Stimulated activated CD4-positive, alpha-beta T cell treated with anti-CD3 and anti-CD28 coated beads, TNF-alpha, amount 100 ng/mL, for 4 hours (primary cell): ENCODE measurements at regions not wholly inside any gene's neighbourhood (a gene's known extent, or its start where the extent isn't known, plus 50 kb on each side); places are given as distances from the start of the nearest gene placed in this dataset.
"Not testable (repeated sequence)": the region's sequence is repeated elsewhere in the genome, so short reads cannot be mapped to it uniquely, and the experiment has no call there.

Source experiments
- DNase-seq, 3 experiments: peaks; one replicate each; pipeline ENCODE4 v3.0.0-alpha.2; 2020; ENCODE audit warnings: low read depth in 3 of 3

- no peak for DNase-seq
Observed at GRCh38 chr2:72031346-72032110, 116.1 kb downstream of the CYP26B1 start.

- no peak for DNase-seq
Observed at GRCh38 chr2:72028996-72029395, 118.7 kb downstream of the CYP26B1 start.

GRCh38 chr2:72028351-72028995, 119.2 kb downstream of the CYP26B1 start:
- no peak for DNase-seq

- no peak for DNase-seq
Observed at GRCh38 chr2:72027426-72028161, 120.1 kb downstream of the CYP26B1 start.

- no peak for DNase-seq
Observed at GRCh38 chr2:72026819-72027425, 120.7 kb downstream of the CYP26B1 start.

GRCh38 chr2:72024451-72025175, 123.0 kb downstream of the CYP26B1 start:
- no peak for DNase-seq

GRCh38 chr2:72023678-72024390, 123.8 kb downstream of the CYP26B1 start:
- DNase-seq = no peak

- not testable (repeated sequence) for DNase-seq
Observed at GRCh38 chr2:72021371-72021770, 126.3 kb downstream of the CYP26B1 start.

GRCh38 chr2:72015266-72015665, 132.4 kb downstream of the CYP26B1 start:
- DNase-seq = no peak

GRCh38 chr2:72014831-72015230, 132.8 kb downstream of the CYP26B1 start:
- DNase-seq = no peak

- no peak for DNase-seq
Observed at GRCh38 chr2:72013726-72014125, 133.9 kb downstream of the CYP26B1 start.

GRCh38 chr2:72012886-72013574, 134.6 kb downstream of the CYP26B1 start:
- DNase-seq = no peak

GRCh38 chr2:72011791-72012190, 135.9 kb downstream of the CYP26B1 start:
- no peak for DNase-seq

GRCh38 chr2:72011370-72011689, 136.3 kb downstream of the CYP26B1 start:
- DNase-seq = no peak

GRCh38 chr2:72010647-72011369, 136.9 kb downstream of the CYP26B1 start:
- DNase-seq = no peak

GRCh38 chr2:72008608-72009007, 139.1 kb downstream of the CYP26B1 start:
- no peak for DNase-seq

- no peak for DNase-seq
Observed at GRCh38 chr2:72007402-72007801, 140.3 kb downstream of the CYP26B1 start.

- no peak for DNase-seq
Observed at GRCh38 chr2:72006188-72006736, 141.4 kb downstream of the CYP26B1 start.

- DNase-seq = no peak
Observed at GRCh38 chr2:72004976-72005375, 142.7 kb downstream of the CYP26B1 start.
